ENCODE measurements at regions not wholly inside any gene's neighbourhood (a gene's known extent, or its start where the extent isn't known, plus 50 kb on each side); places are given as distances from the start of the nearest gene placed in this dataset.
"Not testable (repeated sequence)": the region's sequence is repeated elsewhere in the genome, so short reads cannot be mapped to it uniquely, and the experiment has no call there.

- H3K36me3 ChIP-seq (ENCODE audit: control insufficient read depth, insufficient read depth, low read length), result no peaks in the 10 kb centered on the region
- TF ChIP-seq CTCF (IDR thresholded peaks at IDR 0.05; ENCODE audit: insufficient read depth, low read depth, low read length), result no peak
- H3K4me3 ChIP-seq (ENCODE audit: low read depth, low read length), result no peak overlapping the region
- H3K27me3 ChIP-seq (ENCODE audit: control insufficient read depth, insufficient read depth, low read length), result no peaks in the 10 kb centered on the region
- no peak for DNase-seq (ENCODE audit: low read depth)
- ChIA-PET CTCF (interaction anchor here (1.6 kb wide), 1 partner anchor 87 kb away, joined by 9 read pairs; no protein-coding TSS in a partner anchor), POLR2A (no interaction called here)
These were observed 133.0 kb upstream of the STK32A start for GRCh38 chr5:147101659-147102369.

GRCh38 chr5:147112899-147113298 lies 121.9 kb upstream of the STK32A start:
- no peak for DNase-seq (ENCODE audit: low read depth)
- no peak overlapping the region for H3K4me3 ChIP-seq (ENCODE audit: low read depth, low read length)
- no peaks in the 10 kb centered on the region for H3K27me3 ChIP-seq (ENCODE audit: control insufficient read depth, insufficient read depth, low read length)
- H3K36me3 ChIP-seq (ENCODE audit: control insufficient read depth, insufficient read depth, low read length), result no peaks in the 10 kb centered on the region
- TF ChIP-seq CTCF (IDR thresholded peaks at IDR 0.05; ENCODE audit: insufficient read depth, low read depth, low read length), result no peak
- CTCF ChIA-PET, result no interaction called here
- POLR2A ChIA-PET, result no interaction called here

GRCh38 chr5:147113967-147114366 lies 120.9 kb upstream of the STK32A start:
- ChIA-PET POLR2A (no interaction called here), CTCF (no interaction called here)
- Histone ChIP-seq H3K27me3 (ENCODE audit: control insufficient read depth, insufficient read depth, low read length) (no peaks in the 10 kb centered on the region), H3K36me3 (ENCODE audit: control insufficient read depth, insufficient read depth, low read length) (no peaks in the 10 kb centered on the region), H3K4me3 (ENCODE audit: low read depth, low read length) (no peak overlapping the region)
- no peak for DNase-seq (ENCODE audit: low read depth)
- TF ChIP-seq CTCF (IDR thresholded peaks at IDR 0.05; ENCODE audit: insufficient read depth, low read depth, low read length), result no peak

GRCh38 chr5:147139759-147140158 lies 95.1 kb upstream of the STK32A start:
- H3K36me3 ChIP-seq (ENCODE audit: control insufficient read depth, insufficient read depth, low read length); CTCF ChIA-PET; H3K27me3 ChIP-seq (ENCODE audit: control insufficient read depth, insufficient read depth, low read length); H3K4me3 ChIP-seq (ENCODE audit: low read depth, low read length); DNase-seq (ENCODE audit: low read depth); POLR2A ChIA-PET: not testable (repeated sequence)

- CTCF ChIA-PET, result interaction anchor here (0.6 kb wide), 1 partner anchor 19 kb away, joined by 3 read pairs; no protein-coding TSS in a partner anchor
- Histone ChIP-seq H3K36me3 (ENCODE audit: control insufficient read depth, insufficient read depth, low read length) (no peaks in the 10 kb centered on the region), H3K27me3 (ENCODE audit: control insufficient read depth, insufficient read depth, low read length) (no peaks in the 10 kb centered on the region), H3K4me3 (ENCODE audit: low read depth, low read length) (no peak overlapping the region)
- no peak for DNase-seq (ENCODE audit: low read depth)
- POLR2A ChIA-PET, result no interaction called here
- TF ChIP-seq CTCF (IDR thresholded peaks at IDR 0.05; ENCODE audit: insufficient read depth, low read depth, low read length), result no peak
These were observed 94.3 kb upstream of the STK32A start for GRCh38 chr5:147140558-147140957.

GRCh38 chr5:147141580-147141979 lies 93.2 kb upstream of the STK32A start:
- H3K36me3 ChIP-seq (ENCODE audit: control insufficient read depth, insufficient read depth, low read length); H3K27me3 ChIP-seq (ENCODE audit: control insufficient read depth, insufficient read depth, low read length); DNase-seq (ENCODE audit: low read depth); CTCF ChIA-PET; POLR2A ChIA-PET; H3K4me3 ChIP-seq (ENCODE audit: low read depth, low read length): not testable (repeated sequence)

Measured in BJ (cell line).